KMS-11 (cell line): ENCODE measurements at regions not wholly inside any gene's neighbourhood (a gene's known extent, or its start where the extent isn't known, plus 50 kb on each side); places are given as distances from the start of the nearest gene placed in this dataset.

Source experiments
- H2AFZ ChIP-seq: fragments of 200-600 bp; sonication (generic); 2 replicates; pipeline ENCODE4 v1.6.1; 2016; ENCODE audit warnings: antibody characterized with exemption, mixed run types, low read depth
- H3K27ac ChIP-seq: fragments of 200-600 bp; sonication (generic); 2 replicates; pipeline ENCODE4 v1.6.1; 2016; ENCODE audit warnings: mild to moderate bottlenecking, mixed run types
- H3K27me3 ChIP-seq: fragments of 200-600 bp; sonication (generic); 2 replicates; pipeline ENCODE4 v1.6.1; 2017; ENCODE audit warnings: mild to moderate bottlenecking, low read depth, mixed run types, moderate library complexity; ENCODE audit not compliant: insufficient read depth
- H3K36me3 ChIP-seq: fragments of 200-600 bp; sonication (generic); 2 replicates; pipeline ENCODE4 v1.6.1; 2017; ENCODE audit warnings: mild to moderate bottlenecking, mixed run types; ENCODE audit not compliant: insufficient read depth
- H3K4me1 ChIP-seq: fragments of 200-600 bp; sonication (generic); 2 replicates; pipeline ENCODE4 v1.6.1; 2016; ENCODE audit warnings: mild to moderate bottlenecking, low read depth, mixed run types; ENCODE audit not compliant: poor library complexity, severe bottlenecking
- H3K4me2 ChIP-seq: fragments of 200-600 bp; sonication (generic); 2 replicates; pipeline ENCODE4 v1.7.0; 2016; ENCODE audit warnings: mild to moderate bottlenecking, mixed run types
- H3K4me3 ChIP-seq: fragments of 200-600 bp; sonication (generic); IDR thresholded peaks from 2 replicates; pipeline ENCODE4 v1.6.1; 2017; ENCODE audit warnings: low read depth, low read length, mixed read lengths; ENCODE audit not compliant: insufficient read depth
- H3K79me2 ChIP-seq: fragments of 200-600 bp; sonication (generic); 2 replicates; pipeline ENCODE4 v1.6.1; 2016; ENCODE audit warnings: low read depth, mixed run types; ENCODE audit not compliant: insufficient read depth
- H3K9ac ChIP-seq: fragments of 200-600 bp; sonication (generic); 2 replicates; pipeline ENCODE4 v1.6.1; 2016; ENCODE audit warnings: mild to moderate bottlenecking, mixed run types
- H4K20me1 ChIP-seq: fragments of 200-600 bp; sonication (generic); 2 replicates; pipeline ENCODE4 v1.6.1; 2016; ENCODE audit warnings: mild to moderate bottlenecking, mixed run types; ENCODE audit not compliant: insufficient read depth
- CTCF ChIP-seq: fragments of 200-600 bp; sonication (generic); conservative IDR thresholded peaks from 2 replicates; pipeline ENCODE4 v1.6.1; 2017; ENCODE audit warnings: low read depth, mild to moderate bottlenecking, antibody characterized with exemption, low read length, moderate library complexity, mixed read lengths

- Histone ChIP-seq H3K9ac (no peak overlapping the region), H3K79me2 (no peaks in the 10 kb centered on the region), H2AFZ (no peak overlapping the region), H3K27me3 (no peaks in the 10 kb centered on the region), H4K20me1 (no peaks in the 10 kb centered on the region), H3K4me1 (no peaks in the 10 kb centered on the region), H3K4me2 (no peak overlapping the region), H3K4me3 (no peak overlapping the region), H3K27ac (no peak overlapping the region), H3K36me3 (no peaks in the 10 kb centered on the region)
- TF ChIP-seq CTCF, result no peak
These were observed 140.4 kb upstream of the KLHL29 start for GRCh38 chr2:23244617-23245016.

- no peaks in the 10 kb centered on the region for H3K4me1 ChIP-seq
- no peak overlapping the region for H2AFZ ChIP-seq
- H3K27ac ChIP-seq, result no peak overlapping the region
- H3K27me3 ChIP-seq, result no peaks in the 10 kb centered on the region
- no peak overlapping the region for H3K4me3 ChIP-seq
- H3K79me2 ChIP-seq, result no peaks in the 10 kb centered on the region
- H3K9ac ChIP-seq, result no peak overlapping the region
- TF ChIP-seq CTCF, result no peak
- H4K20me1 ChIP-seq, result no peaks in the 10 kb centered on the region
- H3K4me2 ChIP-seq, result no peak overlapping the region
- H3K36me3 ChIP-seq, result no peaks in the 10 kb centered on the region
These were observed 137.8 kb upstream of the KLHL29 start for GRCh38 chr2:23246992-23247683.

- TF ChIP-seq CTCF, result no peak
These were observed 136.3 kb upstream of the KLHL29 start for GRCh38 chr2:23248667-23249066.

GRCh38 chr2:23249348-23249747, 135.6 kb upstream of the KLHL29 start:
- no peak overlapping the region for H3K4me3 ChIP-seq
- H2AFZ ChIP-seq, result no peak overlapping the region
- H3K27ac ChIP-seq, result no peak overlapping the region
- H3K27me3 ChIP-seq, result no peaks in the 10 kb centered on the region
- H3K79me2 ChIP-seq, result no peaks in the 10 kb centered on the region
- no peak overlapping the region for H3K4me2 ChIP-seq
- no peak overlapping the region for H3K9ac ChIP-seq
- H3K4me1 ChIP-seq, result no peaks in the 10 kb centered on the region
- H4K20me1 ChIP-seq, result no peaks in the 10 kb centered on the region
- no peak for TF ChIP-seq CTCF
- H3K36me3 ChIP-seq, result no peaks in the 10 kb centered on the region

More at GRCh38 chr2:23248667-23249066, 136.3 kb upstream of the KLHL29 start:
- Histone ChIP-seq H3K4me2 (no peak overlapping the region), H3K27me3 (no peaks in the 10 kb centered on the region), H3K9ac (no peak overlapping the region), H3K36me3 (no peaks in the 10 kb centered on the region), H2AFZ (no peak overlapping the region), H3K27ac (no peak overlapping the region), H4K20me1 (no peaks in the 10 kb centered on the region), H3K79me2 (no peaks in the 10 kb centered on the region), H3K4me3 (no peak overlapping the region), H3K4me1 (no peaks in the 10 kb centered on the region)
